Mucosa of descending colon (tissue), 3 donors: ENCODE measurements at regions not wholly inside any gene's neighbourhood (a gene's known extent, or its start where the extent isn't known, plus 50 kb on each side); places are given as distances from the start of the nearest gene placed in this dataset.
A peak's percentile ranks its signal among the peaks of the same experiment; 100 is the strongest.

Source experiments
- ATAC-seq: fragments of 200-7000 bp; cut with Tn5 transposase; one replicate; pipeline ENCODE4 v1.9.1; 2020; ENCODE audit warnings: mild to moderate bottlenecking, moderate library complexity
- DNase-seq, 3 donors: peaks; one replicate each; pipeline ENCODE4 v3.0.0-alpha.2; 2020
- H3K36me3 ChIP-seq: fragments of 200-600 bp; one replicate; pipeline ENCODE4 v1.8.0; 2021; ENCODE audit warnings: low read depth, mild to moderate bottlenecking
- H3K4me1 ChIP-seq: fragments of 200-600 bp; one replicate; pipeline ENCODE4 v1.8.0; 2021; ENCODE audit warnings: low read depth, mild to moderate bottlenecking
- H3K4me3 ChIP-seq: fragments of 200-600 bp; one replicate; pipeline ENCODE4 v1.8.0; 2021; ENCODE audit warnings: mild to moderate bottlenecking
- H3K9me3 ChIP-seq: fragments of 200-600 bp; one replicate; pipeline ENCODE4 v1.8.0; 2021; ENCODE audit warnings: mild to moderate bottlenecking
- CTCF ChIP-seq: fragments of 200-600 bp; IDR thresholded peaks from one replicate; pipeline ENCODE4 v1.8.0; 2022; ENCODE audit warnings: antibody characterized with exemption, mild to moderate bottlenecking
- intact Hi-C, 2 donors: fragments of 100-400 bp; cut with DNase I in 1 of 2; cut with micrococcal nuclease in 1 of 2; formaldehyde crosslinking; loops; one replicate each; pipeline versions ENCODE4 v1.11.0 to v1.11.1; 2022; cut with DNase I, micrococcal nuclease
- donor health status: DM: no; HTN: no; CAD: no; lungs with moderate emphysema.
- donor health status: DM: no; HTN: no; CAD: no.
- donor health status: DM: no; HTN: yes; CAD: no.

GRCh38 chr16:80265624-80266306, 275.0 kb upstream of the DYNLRB2 start:
- no peak for TF ChIP-seq CTCF
- DNase-seq (peak in 1 of 3 donors; percentile 54), ATAC-seq (peak; percentile 92)
- intact Hi-C loops: no loop called here
- Histone ChIP-seq H3K9me3 (no peaks in the 10 kb centered on the region), H3K36me3 (no peaks in the 10 kb centered on the region), H3K4me3 (no peak overlapping the region), H3K4me1 (peaks cover 15% of the 10 kb centered on the region)

GRCh38 chr16:80263848-80264694, 276.7 kb upstream of the DYNLRB2 start:
- H3K4me3 ChIP-seq: no peak overlapping the region
- H3K4me1 ChIP-seq: peaks cover 15% of the 10 kb centered on the region
- no peak for ATAC-seq
- H3K9me3 ChIP-seq: no peaks in the 10 kb centered on the region
- intact Hi-C loops: no loop called here
- no peaks in the 10 kb centered on the region for H3K36me3 ChIP-seq
- TF ChIP-seq CTCF: no peak
- DNase-seq: no peak

GRCh38 chr16:80263181-80263823, 277.5 kb upstream of the DYNLRB2 start:
- ATAC-seq (no peak), DNase-seq (no peak)
- Histone ChIP-seq H3K4me1 (peaks cover 15% of the 10 kb centered on the region), H3K4me3 (no peak overlapping the region), H3K9me3 (no peaks in the 10 kb centered on the region), H3K36me3 (no peaks in the 10 kb centered on the region)
- intact Hi-C loops: no loop called here
- TF ChIP-seq CTCF: no peak

GRCh38 chr16:80260906-80261311, 279.9 kb upstream of the DYNLRB2 start:
- TF ChIP-seq CTCF: no peak
- ATAC-seq (peak; percentile 84), DNase-seq (peak; percentile 60 to 70 (median 66))
- H3K9me3 ChIP-seq: no peaks in the 10 kb centered on the region
- H3K4me3 ChIP-seq: no peak overlapping the region
- H3K4me1 ChIP-seq: peaks cover 9% of the 10 kb centered on the region
- intact Hi-C loops: no loop called here
- H3K36me3 ChIP-seq: no peaks in the 10 kb centered on the region

- no peaks in the 10 kb centered on the region for H3K36me3 ChIP-seq
- intact Hi-C loops: no loop called here
Observed at GRCh38 chr16:80259290-80259805, 281.4 kb upstream of the DYNLRB2 start.

More at GRCh38 chr16:80259290-80259805, 281.4 kb upstream of the DYNLRB2 start:
- H3K4me1 ChIP-seq: no peaks in the 10 kb centered on the region
- ATAC-seq: no peak
- TF ChIP-seq CTCF: no peak
- DNase-seq: no peak
- H3K9me3 ChIP-seq: no peaks in the 10 kb centered on the region
- no peak overlapping the region for H3K4me3 ChIP-seq
